ENCODE measurements at regions not wholly inside any gene's neighbourhood (a gene's known extent, or its start where the extent isn't known, plus 50 kb on each side); places are given as distances from the start of the nearest gene placed in this dataset.

- Histone ChIP-seq H3K9me3 (no peaks in the 10 kb centered on the region), H3K27me3 (no peaks in the 10 kb centered on the region), H3K27ac (no peak overlapping the region), H3K36me3 (no peaks in the 10 kb centered on the region), H3K4me1 (peaks cover 0 to 1% (median under 1%) of the 10 kb centered on the region in 4 donors), H3K4me3 (no peak overlapping the region)
- intact Hi-C loops (cut with DNase I), result no loop called here
- no peak for DNase-seq
- WGBS, 2 donors, result 12 to 50% methylated on average over 3 of the region's 3 CpGs
- TF ChIP-seq CTCF (IDR thresholded peaks at IDR 0.05), result no peak
- TF ChIP-seq POLR2AphosphoS5 (IDR thresholded peaks at IDR 0.05), result no peak
- TF ChIP-seq EP300 (IDR thresholded peaks at IDR 0.05), result no peak
- TF ChIP-seq POLR2A (IDR thresholded peaks at IDR 0.05), result no peak
Measured at GRCh38 chr9:81470864-81471263, 218.5 kb downstream of the TLE1 start.

GRCh38 chr9:81468084-81468595 is 221.2 kb downstream of the TLE1 start:
- H3K4me1 ChIP-seq, result peaks cover 0 to 8% (median 3%) of the 10 kb centered on the region in 4 donors
- TF ChIP-seq POLR2A (IDR thresholded peaks at IDR 0.05), result no peak
- no peak for TF ChIP-seq POLR2AphosphoS5 (IDR thresholded peaks at IDR 0.05)
- TF ChIP-seq CTCF (IDR thresholded peaks at IDR 0.05), result no peak
- no peak for TF ChIP-seq EP300 (IDR thresholded peaks at IDR 0.05)
- intact Hi-C loops (cut with DNase I), result no loop called here
- 73 to 87% methylated on average over 1 of the region's 1 CpG for WGBS, 2 donors
- H3K4me3 ChIP-seq, result no peak overlapping the region
- no peaks in the 10 kb centered on the region for H3K36me3 ChIP-seq
- H3K27ac ChIP-seq, result no peak overlapping the region
- H3K27me3 ChIP-seq, result no peaks in the 10 kb centered on the region
- DNase-seq, result no peak
- no peaks in the 10 kb centered on the region for H3K9me3 ChIP-seq

DNA sequence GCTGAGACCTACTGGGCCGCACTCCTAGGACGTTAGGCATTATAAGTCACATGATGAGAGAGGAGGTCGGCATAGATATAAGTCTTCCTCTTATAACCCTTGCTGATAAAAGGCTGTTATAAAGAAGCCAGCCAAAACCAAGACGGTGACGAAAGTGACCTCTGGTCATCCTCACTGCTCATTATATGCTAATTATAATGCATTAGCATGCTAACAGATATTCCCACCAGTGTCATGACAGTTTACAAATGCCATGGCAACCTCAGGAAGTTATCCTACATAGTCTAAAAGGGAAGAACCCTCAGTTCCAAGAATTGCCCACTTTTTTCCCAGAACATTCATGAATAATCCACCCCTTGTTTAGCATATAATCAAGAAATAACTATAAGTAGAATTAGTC is 222.4 kb downstream of the TLE1 start:
- H3K4me1 ChIP-seq, result peaks cover 0 to 8% (median 3%) of the 10 kb centered on the region in 4 donors
- no peaks in the 10 kb centered on the region for H3K27me3 ChIP-seq
- TF ChIP-seq POLR2A (IDR thresholded peaks at IDR 0.05) (no peak), EP300 (IDR thresholded peaks at IDR 0.05) (no peak), POLR2AphosphoS5 (IDR thresholded peaks at IDR 0.05) (no peak), CTCF (IDR thresholded peaks at IDR 0.05) (no peak)
- DNase-seq, result no peak
- 92 to 95% methylated on average over 5 of the region's 5 CpGs for WGBS, 2 donors
- H3K27ac ChIP-seq, result no peak overlapping the region
- H3K36me3 ChIP-seq, result no peaks in the 10 kb centered on the region
- H3K4me3 ChIP-seq, result no peak overlapping the region
- intact Hi-C loops (cut with DNase I), result no loop called here
- H3K9me3 ChIP-seq, result no peaks in the 10 kb centered on the region

DNA sequence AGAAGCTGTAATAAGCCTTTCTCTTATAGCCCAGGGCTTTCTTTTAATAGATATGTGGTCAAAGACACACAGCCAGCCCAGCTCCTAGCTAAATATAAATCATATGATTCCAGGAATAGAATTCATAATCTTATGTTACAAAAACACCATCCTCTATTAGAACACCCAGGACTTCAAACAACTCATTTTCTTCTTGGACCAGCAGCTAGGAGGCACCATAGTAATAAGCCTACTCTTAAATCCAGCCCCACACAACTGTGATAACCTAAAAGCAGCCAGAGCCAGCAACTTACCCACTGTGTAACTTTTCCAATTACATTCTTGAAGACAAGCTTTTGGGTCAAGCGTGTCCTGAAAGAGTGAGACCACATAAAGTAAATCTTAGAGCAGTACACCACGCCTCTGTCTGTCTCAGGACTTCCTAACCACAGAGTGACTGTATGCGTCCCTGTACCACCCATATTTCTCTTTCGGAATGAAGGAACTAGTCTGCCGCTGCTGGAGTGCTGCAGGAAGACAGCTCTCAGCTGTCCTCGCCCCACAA is 223.8 kb downstream of the TLE1 start:
- no peak for TF ChIP-seq CTCF (IDR thresholded peaks at IDR 0.05)
- TF ChIP-seq POLR2A (IDR thresholded peaks at IDR 0.05), result no peak
- no peak for TF ChIP-seq POLR2AphosphoS5 (IDR thresholded peaks at IDR 0.05)
- no peak for TF ChIP-seq EP300 (IDR thresholded peaks at IDR 0.05)
- H3K27me3 ChIP-seq, result no peaks in the 10 kb centered on the region
- 37 to 75% methylated on average over 6 of the region's 6 CpGs for WGBS, 2 donors

DNA sequence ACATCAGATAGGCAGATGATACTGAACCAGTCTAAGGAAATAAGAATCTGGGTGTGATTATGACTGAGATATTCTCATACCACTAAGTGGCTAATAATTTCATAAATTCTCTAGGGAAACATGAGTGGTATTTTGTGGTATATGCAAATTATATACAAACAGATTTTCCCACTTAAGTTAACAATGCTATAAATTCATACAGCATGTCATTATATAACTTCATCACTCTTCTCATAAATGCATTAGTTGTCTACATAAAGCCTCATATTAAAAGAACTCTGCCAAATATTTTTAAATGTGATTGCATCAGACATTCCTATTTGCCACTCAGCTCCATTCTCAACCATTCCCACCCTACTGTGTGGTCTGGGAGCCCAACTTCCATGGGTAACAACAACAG is 226.5 kb downstream of the TLE1 start:
- H3K36me3 ChIP-seq, result no peaks in the 10 kb centered on the region
- no peaks in the 10 kb centered on the region for H3K27me3 ChIP-seq
- no peak for TF ChIP-seq POLR2AphosphoS5 (IDR thresholded peaks at IDR 0.05)
- no peak for TF ChIP-seq EP300 (IDR thresholded peaks at IDR 0.05)
- TF ChIP-seq POLR2A (IDR thresholded peaks at IDR 0.05), result no peak
- no peak for TF ChIP-seq CTCF (IDR thresholded peaks at IDR 0.05)
- H3K4me1 ChIP-seq, result peaks cover 0 to 8% (median 3%) of the 10 kb centered on the region in 4 donors
- H3K9me3 ChIP-seq, result no peaks in the 10 kb centered on the region
- H3K27ac ChIP-seq, result no peak overlapping the region
- H3K4me3 ChIP-seq, result no peak overlapping the region
- DNase-seq, result no peak
- intact Hi-C loops (cut with DNase I), result no loop called here

More for the DNA sequence above, 223.8 kb downstream of the TLE1 start:
- Histone ChIP-seq H3K4me1 (peaks cover 0 to 8% (median 3%) of the 10 kb centered on the region in 4 donors), H3K36me3 (no peaks in the 10 kb centered on the region), H3K9me3 (no peaks in the 10 kb centered on the region), H3K4me3 (no peak overlapping the region), H3K27ac (peak overlapping the region in 1 of 4 donors; percentile 9)
- no peak for DNase-seq
- intact Hi-C loops (cut with DNase I), result no loop called here

Measured in sigmoid colon (tissue), 6 donors.